ENCODE measurements at regions not wholly inside any gene's neighbourhood (a gene's known extent, or its start where the extent isn't known, plus 50 kb on each side); places are given as distances from the start of the nearest gene placed in this dataset.

DNA sequence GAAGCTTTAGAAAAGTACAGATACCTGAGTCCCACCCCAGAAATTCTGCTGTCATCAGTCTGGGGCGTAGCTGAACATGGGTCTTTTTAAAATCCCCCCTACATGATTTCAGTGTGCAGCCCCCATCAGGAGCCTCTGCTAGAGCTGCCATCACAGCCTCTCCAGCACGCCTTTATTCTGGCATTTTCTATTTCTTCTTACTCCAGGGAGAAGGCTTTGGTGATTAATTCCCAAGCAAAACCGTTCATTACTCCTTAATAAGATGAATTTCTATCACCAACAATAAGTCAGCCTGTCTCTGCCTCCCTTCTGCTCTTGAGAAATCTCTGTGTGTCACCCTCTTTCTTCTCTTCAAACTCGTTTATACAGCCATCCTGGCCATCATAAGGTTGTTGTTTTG is 160.3 kb downstream of the KATNAL1 start:
- no peak for TF ChIP-seq GATA3 (IDR thresholded peaks at IDR 0.05; ENCODE audit: low read depth, low read length)
- TF ChIP-seq GATA2 (IDR thresholded peaks at IDR 0.05; ENCODE audit: low read depth, low read length), result no peak
